Umbilical cord (tissue), 1 donor: ENCODE measurements at regions not wholly inside any gene's neighbourhood (a gene's known extent, or its start where the extent isn't known, plus 50 kb on each side); places are given as distances from the start of the nearest gene placed in this dataset.

Source experiments
- DNase-seq: peaks from one replicate; pipeline ENCODE4 v3.0.0-alpha.2; 2015; ENCODE audit warnings: low spot score

- no peak for DNase-seq
These were observed 119.1 kb downstream of the IRF8 start for GRCh38 chr16:86018071-86018470.

GRCh38 chr16:86018487-86018886, 119.5 kb downstream of the IRF8 start:
- peak; percentile 79 for DNase-seq

GRCh38 chr16:86018941-86019340, 120.0 kb downstream of the IRF8 start:
- no peak for DNase-seq

GRCh38 chr16:86019446-86020047, 120.6 kb downstream of the IRF8 start:
- no peak for DNase-seq

GRCh38 chr16:86020971-86021370, 122.0 kb downstream of the IRF8 start:
- DNase-seq: no peak

- DNase-seq: no peak
These were observed 123.5 kb downstream of the IRF8 start for GRCh38 chr16:86022381-86022960.

- no peak for DNase-seq
These were observed 125.2 kb downstream of the IRF8 start for GRCh38 chr16:86024210-86024609.

- no peak for DNase-seq
These were observed 126.7 kb downstream of the IRF8 start for GRCh38 chr16:86025706-86026105.

- no peak for DNase-seq
These were observed 127.4 kb downstream of the IRF8 start for GRCh38 chr16:86026171-86026910.

- DNase-seq: no peak
These were observed 128.0 kb downstream of the IRF8 start for GRCh38 chr16:86026916-86027315.

- DNase-seq: no peak
These were observed 128.6 kb downstream of the IRF8 start for GRCh38 chr16:86027373-86028126.

- DNase-seq: peak; percentile 77
These were observed 130.3 kb downstream of the IRF8 start for GRCh38 chr16:86029131-86029741.

- no peak for DNase-seq
These were observed 131.2 kb downstream of the IRF8 start for GRCh38 chr16:86030116-86030515.

GRCh38 chr16:86031141-86031678, 132.2 kb downstream of the IRF8 start:
- DNase-seq: no peak

- DNase-seq: no peak
These were observed 134.1 kb downstream of the IRF8 start for GRCh38 chr16:86033016-86033474.

- no peak for DNase-seq
These were observed 135.0 kb downstream of the IRF8 start for GRCh38 chr16:86033971-86034370.

- no peak for DNase-seq
These were observed 135.5 kb downstream of the IRF8 start for GRCh38 chr16:86034421-86034919.

- no peak for DNase-seq
These were observed 136.9 kb downstream of the IRF8 start for GRCh38 chr16:86035906-86036305.

- no peak for DNase-seq
These were observed 139.3 kb downstream of the IRF8 start for GRCh38 chr16:86037999-86038925.

GRCh38 chr16:86038926-86039310, 140.0 kb downstream of the IRF8 start:
- DNase-seq: no peak
